Fibroblast of lung (primary cell): ENCODE measurements at regions not wholly inside any gene's neighbourhood (a gene's known extent, or its start where the extent isn't known, plus 50 kb on each side); places are given as distances from the start of the nearest gene placed in this dataset.
A peak's percentile ranks its signal among the peaks of the same experiment; 100 is the strongest.

Experiments
- DNase-seq, 2 donors: peaks; one replicate each; pipeline versions ENCODE4 v3.0.0 to v3.0.0-alpha.2; 2010; ENCODE audit warnings: low read depth in 2 of 2
- H2AFZ ChIP-seq: 2 replicates; pipeline ENCODE4 v1.5.1; 2012; ENCODE audit warnings: low read length, control low read depth, inconsistent platforms
- H3K27ac ChIP-seq: 2 replicates; pipeline ENCODE4 v1.5.1; 2011; ENCODE audit warnings: low read length, control low read depth; ENCODE audit not compliant: insufficient read depth
- H3K27me3 ChIP-seq: 2 replicates; pipeline ENCODE4 v1.5.1; 2011; ENCODE audit warnings: mild to moderate bottlenecking, low read length; ENCODE audit not compliant: control insufficient read depth, insufficient read depth
- H3K36me3 ChIP-seq: 2 replicates; pipeline ENCODE4 v1.5.1; 2011; ENCODE audit warnings: low read length; ENCODE audit not compliant: control insufficient read depth, insufficient read depth
- H3K4me1 ChIP-seq: 2 replicates; pipeline ENCODE4 v1.5.1; 2011; ENCODE audit warnings: low read length; ENCODE audit not compliant: control insufficient read depth, insufficient read depth; ENCODE audit errors: extremely low read depth
- H3K4me2 ChIP-seq: 2 replicates; pipeline ENCODE4 v1.5.1; 2011; ENCODE audit warnings: low read length, control low read depth; ENCODE audit not compliant: insufficient read depth; ENCODE audit errors: extremely low read depth
- H3K4me3 ChIP-seq, 4 experiments: fragments of 200-600 bp in 1 of 4; sonication (generic) in 1 of 4; replicated peaks in 1 of 4; 2 replicates each; pipeline ENCODE4 v1.5.1; 2011 to 2016; ENCODE audit warnings: low read length in 4 of 4, low read depth in 3 of 4, mild to moderate bottlenecking in 3 of 4, control low read depth in 2 of 4, inconsistent platforms in 1 of 4, mixed read lengths in 1 of 4; ENCODE audit not compliant: insufficient read depth in 1 of 4; ENCODE audit errors: control extremely low read depth in 1 of 4
- H3K79me2 ChIP-seq: 2 replicates; pipeline ENCODE4 v1.5.1; 2012; ENCODE audit warnings: mild to moderate bottlenecking, low read length, inconsistent platforms; ENCODE audit not compliant: control insufficient read depth, insufficient read depth
- H3K9ac ChIP-seq: 2 replicates; pipeline ENCODE4 v1.5.1; 2011; ENCODE audit warnings: mild to moderate bottlenecking, low read length, control low read depth; ENCODE audit not compliant: insufficient read depth
- H3K9me3 ChIP-seq: 2 replicates; pipeline ENCODE4 v1.5.1; 2012; ENCODE audit warnings: low read depth, low read length; ENCODE audit not compliant: control insufficient read depth, insufficient read depth
- H4K20me1 ChIP-seq: 2 replicates; pipeline ENCODE4 v1.5.1; 2011; ENCODE audit warnings: low read length; ENCODE audit not compliant: control insufficient read depth, insufficient read depth; ENCODE audit errors: extremely low read depth
- CTCF ChIP-seq, 2 donors: IDR thresholded peaks in 1 of 2; conservative IDR thresholded peaks in 1 of 2; 1 replicate in 1 of 2; 2 replicates in 1 of 2; pipeline ENCODE4 v1.5.1; 2011 to 2012; ENCODE audit warnings: low read length in 2 of 2, control low read depth in 1 of 2, inconsistent platforms in 1 of 2, low read depth in 1 of 2, mild to moderate bottlenecking in 1 of 2
- EZH2 ChIP-seq: IDR thresholded peaks from 2 replicates; pipeline ENCODE4 v1.5.1; 2012; ENCODE audit warnings: low read length, control low read depth, mild to moderate bottlenecking; ENCODE audit errors: missing control alignments

GRCh38 chr14:71365361-71365760, 458.1 kb downstream of the PCNX1 start:
- TF ChIP-seq CTCF (conservative IDR thresholded peaks at IDR 0.05 in 1 of 2, IDR thresholded peaks at IDR 0.05 in 1 of 2; ENCODE audit: low read depth in 1 of 2, low read length in 2 of 2): no peak
- TF ChIP-seq EZH2: no peak
- Histone ChIP-seq H3K9me3 (no peaks in the 10 kb centered on the region), H3K27ac (peak overlapping the region; percentile 51), H3K27me3 (no peaks in the 10 kb centered on the region), H3K4me2 (no peak overlapping the region), H3K9ac (no peak overlapping the region), H3K4me1 (peaks cover 2% of the 10 kb centered on the region), H3K36me3 (no peaks in the 10 kb centered on the region), H4K20me1 (no peaks in the 10 kb centered on the region), H3K79me2 (peaks cover 14% of the 10 kb centered on the region), H2AFZ (no peak overlapping the region), H3K4me3 (no peak overlapping the region)
- DNase-seq: peak in 1 of 2 donors; percentile 48

GRCh38 chr14:71366861-71367260, 459.6 kb downstream of the PCNX1 start:
- Histone ChIP-seq H3K4me1 (peaks cover 2% of the 10 kb centered on the region), H3K27me3 (no peaks in the 10 kb centered on the region), H3K9ac (no peak overlapping the region), H3K9me3 (no peaks in the 10 kb centered on the region), H3K79me2 (peaks cover 15% of the 10 kb centered on the region), H3K4me2 (no peak overlapping the region), H3K36me3 (no peaks in the 10 kb centered on the region), H2AFZ (no peak overlapping the region), H3K4me3 (no peak overlapping the region), H3K27ac (no peak overlapping the region), H4K20me1 (no peaks in the 10 kb centered on the region)
- no peak for DNase-seq
- TF ChIP-seq CTCF (conservative IDR thresholded peaks at IDR 0.05 in 1 of 2, IDR thresholded peaks at IDR 0.05 in 1 of 2; ENCODE audit: low read depth in 1 of 2, low read length in 2 of 2) (no peak), EZH2 (no peak)

- Histone ChIP-seq H4K20me1 (no peaks in the 10 kb centered on the region), H3K4me3 (peak overlapping the region in 2 of 4 experiments; percentile 5 to 13), H3K9me3 (no peaks in the 10 kb centered on the region), H3K36me3 (no peaks in the 10 kb centered on the region), H3K79me2 (peaks cover 6% of the 10 kb centered on the region), H3K27me3 (no peaks in the 10 kb centered on the region), H3K4me1 (no peaks in the 10 kb centered on the region), H3K9ac (no peak overlapping the region), H2AFZ (no peak overlapping the region), H3K27ac (peak overlapping the region; percentile 39), H3K4me2 (peak overlapping the region; percentile 40)
- peak; percentile 60 to 85 for DNase-seq
- no peak for TF ChIP-seq EZH2
- no peak for TF ChIP-seq CTCF (conservative IDR thresholded peaks at IDR 0.05 in 1 of 2, IDR thresholded peaks at IDR 0.05 in 1 of 2; ENCODE audit: low read depth in 1 of 2, low read length in 2 of 2)
These were observed 464.6 kb downstream of the PCNX1 start for GRCh38 chr14:71371711-71372396.
